PC-9 (cell line): ENCODE measurements at regions not wholly inside any gene's neighbourhood (a gene's known extent, or its start where the extent isn't known, plus 50 kb on each side); places are given as distances from the start of the nearest gene placed in this dataset.

Source experiments
- EZH2 ChIP-seq: fragments of 200-600 bp; sonication (generic); IDR thresholded peaks from 2 replicates; pipeline ENCODE4 v1.8.0; 2017; ENCODE audit warnings: antibody characterized with exemption, low read depth
- TF ChIP-seq, protein P1 (sequence below): fragments of 200-600 bp; sonication (generic); conservative IDR thresholded peaks from 2 replicates; pipeline ENCODE4 v1.6.1; 2017; ENCODE audit warnings: mixed run types, antibody characterized with exemption, mild to moderate bottlenecking, moderate library complexity

DNA sequence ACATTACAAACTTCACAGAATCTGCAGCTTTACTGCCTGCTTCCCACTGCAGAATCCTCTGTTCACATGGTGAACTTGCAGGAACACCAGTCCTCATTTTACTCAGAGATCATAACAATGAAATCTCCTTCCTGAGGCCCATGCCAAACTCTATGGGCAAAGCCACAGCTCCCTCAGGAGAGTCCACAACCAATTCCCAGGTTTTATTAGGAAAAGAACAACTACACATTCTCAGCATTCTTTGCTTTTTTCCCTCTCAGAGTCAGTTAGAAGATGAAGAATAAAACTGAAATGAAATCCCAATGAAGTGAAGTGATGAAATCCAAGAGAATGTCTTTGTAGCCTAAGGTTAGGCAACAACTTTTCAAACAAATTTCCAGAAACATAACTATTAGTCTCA is 233.7 kb downstream of the DSEL start:
- TF ChIP-seq, protein P1, sequence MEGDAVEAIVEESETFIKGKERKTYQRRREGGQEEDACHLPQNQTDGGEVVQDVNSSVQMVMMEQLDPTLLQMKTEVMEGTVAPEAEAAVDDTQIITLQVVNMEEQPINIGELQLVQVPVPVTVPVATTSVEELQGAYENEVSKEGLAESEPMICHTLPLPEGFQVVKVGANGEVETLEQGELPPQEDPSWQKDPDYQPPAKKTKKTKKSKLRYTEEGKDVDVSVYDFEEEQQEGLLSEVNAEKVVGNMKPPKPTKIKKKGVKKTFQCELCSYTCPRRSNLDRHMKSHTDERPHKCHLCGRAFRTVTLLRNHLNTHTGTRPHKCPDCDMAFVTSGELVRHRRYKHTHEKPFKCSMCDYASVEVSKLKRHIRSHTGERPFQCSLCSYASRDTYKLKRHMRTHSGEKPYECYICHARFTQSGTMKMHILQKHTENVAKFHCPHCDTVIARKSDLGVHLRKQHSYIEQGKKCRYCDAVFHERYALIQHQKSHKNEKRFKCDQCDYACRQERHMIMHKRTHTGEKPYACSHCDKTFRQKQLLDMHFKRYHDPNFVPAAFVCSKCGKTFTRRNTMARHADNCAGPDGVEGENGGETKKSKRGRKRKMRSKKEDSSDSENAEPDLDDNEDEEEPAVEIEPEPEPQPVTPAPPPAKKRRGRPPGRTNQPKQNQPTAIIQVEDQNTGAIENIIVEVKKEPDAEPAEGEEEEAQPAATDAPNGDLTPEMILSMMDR, result no peak
- no peak for TF ChIP-seq EZH2
